EH (cell line): ENCODE measurements at regions not wholly inside any gene's neighbourhood (a gene's known extent, or its start where the extent isn't known, plus 50 kb on each side); places are given as distances from the start of the nearest gene placed in this dataset.
"Not testable (repeated sequence)": the region's sequence is repeated elsewhere in the genome, so short reads cannot be mapped to it uniquely, and the experiment has no call there.

Source experiments
- DNase-seq: peaks from one replicate; pipeline ENCODE4 v3.0.0-alpha.2; 2015; ENCODE audit warnings: low read depth

DNA sequence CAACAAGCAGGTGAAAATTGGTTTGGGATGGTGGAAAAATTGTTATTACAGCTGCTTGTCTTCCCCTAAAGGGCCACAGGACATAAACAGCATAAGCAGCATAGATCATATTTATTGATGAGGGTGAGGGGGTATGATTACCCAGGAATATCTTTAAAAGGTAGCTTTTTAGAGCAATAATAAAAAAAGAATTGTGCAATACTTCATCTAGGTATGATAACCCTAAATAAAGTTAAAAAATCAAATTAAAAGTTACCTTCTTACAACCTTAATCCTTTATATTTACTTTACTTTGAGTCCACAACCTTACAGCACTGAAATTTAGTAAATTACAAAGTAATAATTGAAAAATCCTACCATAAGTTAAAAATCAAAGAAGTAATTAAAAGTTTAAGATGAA, 653.3 kb upstream of the RGS18 start:
- no peak for DNase-seq

DNA sequence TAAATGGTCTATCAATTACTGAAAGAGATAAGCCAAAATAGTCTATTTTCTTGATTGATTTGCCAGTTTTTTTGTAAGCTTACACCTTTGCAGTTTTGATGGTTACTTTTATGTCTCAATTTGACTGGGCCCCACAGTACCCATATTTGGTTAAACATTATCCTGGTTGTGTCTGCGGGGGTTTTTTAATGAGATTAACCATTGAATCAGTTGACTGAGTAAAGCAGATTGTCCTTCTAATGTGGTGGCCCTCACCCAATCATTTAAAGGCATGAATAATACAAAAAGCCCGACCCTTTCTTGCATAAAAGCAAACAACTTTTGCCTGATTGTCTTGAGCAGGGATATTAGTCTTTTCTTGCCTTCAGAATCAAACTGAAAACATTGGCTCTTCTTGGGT, 650.0 kb upstream of the RGS18 start:
- no peak for DNase-seq

DNA sequence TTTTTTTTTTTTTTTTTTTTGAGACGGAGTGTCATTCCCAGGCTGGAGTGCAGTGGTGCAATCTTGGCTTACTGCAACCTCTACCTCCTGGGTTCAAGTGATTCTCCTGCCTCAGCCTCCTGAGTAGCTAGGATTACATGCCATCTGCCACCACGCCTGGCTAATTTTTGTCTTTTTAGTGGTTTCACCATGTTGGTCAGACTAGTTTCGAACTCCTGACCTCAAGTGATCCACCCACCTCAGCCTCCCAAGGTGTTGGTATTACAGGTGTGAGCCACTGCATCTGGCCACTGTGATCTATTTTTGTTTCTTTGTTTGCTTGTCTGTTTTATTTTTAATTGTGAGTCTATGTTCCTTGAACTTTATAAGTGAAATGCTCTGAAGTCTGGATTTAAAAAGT, 646.8 kb upstream of the RGS18 start:
- not testable (repeated sequence) for DNase-seq

DNA sequence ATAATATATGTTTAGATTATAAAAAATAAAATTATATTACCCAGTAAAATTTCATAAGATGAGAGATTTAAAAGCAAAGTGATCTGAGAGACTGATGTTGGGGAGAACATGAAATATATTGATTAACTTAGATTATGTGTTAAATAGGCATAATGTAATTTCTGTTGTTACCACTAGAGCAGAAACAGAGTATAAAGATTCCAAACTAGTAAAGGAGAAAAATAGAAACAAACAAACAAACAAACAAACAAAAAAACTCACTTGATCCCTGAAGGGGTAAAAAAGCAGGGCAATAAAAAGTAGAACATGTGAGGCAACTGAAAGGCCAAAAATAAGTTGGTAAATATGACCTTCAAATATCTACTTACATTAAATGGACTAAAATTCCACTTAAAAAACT, 640.4 kb upstream of the RGS18 start:
- DNase-seq, result no peak

DNA sequence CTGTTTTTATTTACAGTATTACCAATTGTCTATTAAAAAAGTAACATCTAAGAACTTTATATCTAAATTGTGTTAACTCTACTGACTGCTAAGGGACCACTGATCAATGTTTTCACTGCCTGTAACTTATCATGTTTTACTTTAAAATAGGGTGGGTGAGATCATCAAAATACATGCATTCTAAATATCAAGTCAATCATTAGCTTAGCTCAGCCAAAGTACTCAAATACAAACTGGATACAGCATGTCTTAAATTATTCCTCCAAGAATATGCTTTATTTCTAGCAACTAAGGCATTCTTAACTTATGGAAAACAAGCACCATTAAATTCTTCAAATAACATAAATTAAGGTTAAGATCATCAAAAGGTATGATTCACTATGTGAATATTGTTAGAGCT, 638.7 kb upstream of the RGS18 start:
- DNase-seq, result no peak

DNA sequence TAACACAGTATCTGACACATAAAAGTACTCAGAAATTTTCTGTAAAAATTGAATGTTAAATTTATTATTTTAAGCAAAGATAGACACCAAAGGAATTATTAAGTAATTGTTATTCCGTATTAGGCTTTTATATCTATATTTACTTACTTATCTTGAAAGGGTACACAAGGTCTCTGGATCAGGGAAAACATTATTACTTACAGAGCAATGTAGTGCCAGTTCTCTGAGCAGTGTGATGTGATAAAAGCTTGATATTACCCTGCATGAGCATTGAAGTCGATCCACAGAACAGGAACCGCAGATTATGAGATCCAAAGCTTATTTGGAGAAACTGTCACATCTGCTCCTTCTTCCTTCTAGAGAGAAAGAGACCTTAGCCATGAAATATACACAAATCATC, 637.9 kb upstream of the RGS18 start:
- no peak for DNase-seq

DNA sequence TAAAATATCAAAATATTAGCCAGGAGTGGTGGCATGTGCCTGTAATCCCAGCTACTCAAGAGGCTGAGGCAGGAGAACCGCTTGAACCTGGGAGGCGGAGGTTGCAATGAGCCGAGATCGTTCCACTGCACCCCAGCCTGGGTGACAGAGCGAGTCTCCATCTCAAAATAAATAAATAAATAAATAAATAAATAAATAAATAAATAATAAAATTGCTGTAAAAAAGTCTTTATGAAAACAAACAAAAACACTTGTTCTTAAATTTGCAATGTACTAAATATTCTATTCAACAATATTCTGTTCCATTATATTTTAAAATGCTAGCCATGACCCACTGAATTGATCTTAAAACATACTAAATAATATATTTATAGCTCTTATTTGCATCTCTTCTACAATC, 632.3 kb upstream of the RGS18 start:
- not testable (repeated sequence) for DNase-seq

DNA sequence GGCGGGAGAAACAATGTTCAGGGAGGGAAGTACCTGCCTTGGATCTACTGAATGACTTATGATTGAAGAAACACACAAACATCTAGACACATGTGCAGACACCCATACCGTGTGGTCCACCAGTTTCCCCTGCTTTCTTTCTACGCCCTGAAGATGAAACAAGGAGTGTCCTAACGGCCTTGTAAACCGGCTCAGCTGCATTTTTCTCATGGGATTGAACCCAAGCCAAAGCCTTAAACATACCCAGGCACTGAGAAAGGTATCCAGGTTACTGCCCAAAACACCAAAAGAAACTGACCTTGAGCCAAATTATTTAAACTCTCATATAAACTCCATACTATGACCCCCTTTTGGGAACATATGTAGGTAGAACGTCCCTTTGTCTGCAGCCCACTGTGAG, 630.0 kb upstream of the RGS18 start:
- no peak for DNase-seq

DNA sequence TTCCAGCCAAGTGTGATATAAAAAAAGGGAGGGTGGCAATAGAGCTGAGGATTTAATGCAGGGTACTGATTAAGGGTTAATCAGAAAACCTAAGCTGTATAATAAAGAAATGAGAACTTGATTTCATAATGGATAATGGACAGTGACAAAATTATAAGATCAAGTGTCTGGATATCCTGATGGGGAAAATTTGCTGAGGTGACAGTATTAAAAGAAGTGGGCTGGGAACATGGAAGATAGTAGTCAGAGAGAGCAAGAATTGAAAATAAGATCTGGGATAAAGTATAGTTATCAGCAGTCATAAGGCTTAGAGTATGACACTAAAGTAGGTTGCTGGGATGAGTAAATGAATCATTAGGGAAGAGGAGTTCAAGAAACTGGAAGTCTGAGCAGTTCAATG, 627.3 kb upstream of the RGS18 start:
- no peak for DNase-seq

DNA sequence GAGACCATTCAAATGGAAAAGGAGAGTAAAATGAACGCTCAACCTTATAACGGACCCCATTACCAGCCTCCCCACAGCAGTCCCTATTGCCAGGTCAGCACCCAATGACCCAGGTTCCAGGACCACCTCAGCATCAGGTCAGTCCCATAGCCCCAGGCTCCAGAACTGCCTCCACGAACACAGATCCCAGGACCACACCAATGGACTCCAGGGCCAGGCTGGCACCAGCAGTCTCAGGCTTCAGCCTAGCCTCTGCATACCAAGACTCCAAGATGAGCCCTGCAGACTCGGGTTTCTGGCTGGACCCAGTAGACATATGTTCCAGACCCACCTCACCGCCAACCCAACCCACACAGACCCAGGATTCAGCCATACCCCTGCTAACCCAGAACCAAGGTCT, 625.0 kb upstream of the RGS18 start:
- no peak for DNase-seq

DNA sequence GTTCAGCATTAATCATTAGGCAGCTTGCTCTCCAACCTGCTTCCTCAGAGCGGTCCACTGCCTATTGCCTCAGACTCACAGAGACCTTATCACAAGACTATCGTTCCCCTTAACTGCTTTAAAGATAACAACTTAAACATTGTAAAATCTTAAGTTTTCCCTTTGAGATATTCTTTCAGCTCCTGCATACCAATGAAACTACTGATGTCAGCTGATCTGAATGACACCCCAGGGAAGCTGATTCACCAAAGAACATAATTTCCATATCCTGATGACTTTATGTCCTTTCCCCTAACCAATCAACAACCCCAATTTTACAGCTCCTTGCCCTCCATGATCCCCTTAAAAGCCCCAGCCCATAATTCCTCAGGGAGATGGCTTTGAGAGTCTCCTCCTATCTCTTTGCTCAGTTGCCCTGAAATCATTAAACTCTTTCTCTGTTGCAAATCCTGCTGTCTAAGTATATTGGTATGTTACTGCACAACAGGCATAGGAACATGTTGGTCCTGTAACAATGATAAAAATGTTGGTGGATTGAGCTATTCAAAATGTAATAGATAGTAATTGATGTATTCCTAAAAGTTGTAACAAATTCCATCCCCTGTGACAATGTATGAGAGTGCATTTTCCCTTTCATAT, 621.4 kb upstream of the RGS18 start:
- no peak for DNase-seq

DNA sequence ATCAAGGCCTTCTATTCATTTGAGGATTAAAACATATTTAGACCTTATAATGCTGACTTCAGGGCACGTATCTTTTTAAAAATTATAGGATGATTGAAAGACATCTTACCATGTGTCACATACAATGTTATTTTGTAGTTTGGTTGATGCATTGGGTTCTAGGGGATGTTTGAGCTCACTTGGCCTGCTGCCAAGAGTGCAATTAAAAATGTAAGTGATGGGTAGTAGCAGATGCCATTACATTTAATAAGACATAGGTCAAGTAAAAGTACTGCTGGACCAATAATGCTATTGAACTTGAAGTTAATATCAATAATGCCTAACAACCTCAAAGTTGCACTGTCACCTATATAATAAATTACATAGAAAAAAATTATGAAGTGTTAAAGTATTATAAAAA, 616.5 kb upstream of the RGS18 start:
- no peak for DNase-seq

DNA sequence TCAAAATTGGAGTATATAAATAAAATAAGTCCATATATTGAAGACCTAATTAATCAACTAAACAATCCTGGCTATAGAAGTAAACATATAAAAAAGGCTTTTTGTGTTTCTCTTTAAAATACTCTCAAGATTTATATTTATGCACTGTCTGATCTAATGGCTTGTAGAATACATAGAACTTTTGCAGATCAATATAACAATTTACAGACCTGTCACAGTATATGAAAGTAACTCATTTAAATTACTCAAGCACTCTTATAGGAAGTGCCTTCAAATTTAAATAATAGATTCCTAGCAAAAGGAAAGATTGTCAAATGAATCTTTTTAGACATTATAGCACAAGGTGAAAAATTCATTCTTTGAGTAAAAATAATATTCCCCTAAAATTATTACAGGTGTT, 615.8 kb upstream of the RGS18 start:
- DNase-seq, result no peak

DNA sequence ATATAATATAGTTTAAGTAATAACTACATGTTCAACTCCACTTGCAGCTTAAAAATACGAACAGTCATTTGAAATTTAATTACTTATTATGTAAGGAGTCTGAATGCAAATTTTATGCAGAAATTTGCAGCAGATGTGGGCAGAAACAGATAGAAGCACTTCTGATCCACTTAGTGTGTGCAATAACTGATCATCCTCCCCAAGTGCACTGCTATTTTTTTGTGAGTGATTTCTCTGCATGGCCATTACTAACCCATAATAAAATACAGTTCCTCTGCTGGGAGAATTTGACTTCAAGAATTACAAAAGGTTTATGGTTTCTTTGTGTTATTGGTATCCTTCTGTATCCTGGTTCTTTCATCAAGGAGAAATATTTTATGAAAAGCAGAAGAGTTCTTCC, 611.5 kb upstream of the RGS18 start:
- DNase-seq, result no peak

DNA sequence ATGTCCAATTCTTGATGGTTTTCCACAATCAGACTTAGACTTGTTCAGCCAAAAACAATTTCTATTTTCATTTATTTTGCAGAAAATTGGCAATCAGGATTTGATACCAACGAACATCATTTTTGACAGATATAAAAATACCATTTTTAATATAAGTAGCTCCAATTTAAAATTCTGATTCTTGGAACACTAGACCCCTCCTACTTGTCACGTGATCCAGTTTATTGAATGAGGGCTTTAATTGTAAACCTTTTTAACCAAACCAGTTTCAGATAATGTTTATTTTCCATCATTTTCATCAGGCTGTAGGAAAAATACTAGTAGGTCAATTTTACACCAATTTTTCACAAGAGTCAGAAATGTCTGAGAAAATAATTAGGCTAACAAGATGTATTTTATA, 607.2 kb upstream of the RGS18 start:
- DNase-seq, result no peak

DNA sequence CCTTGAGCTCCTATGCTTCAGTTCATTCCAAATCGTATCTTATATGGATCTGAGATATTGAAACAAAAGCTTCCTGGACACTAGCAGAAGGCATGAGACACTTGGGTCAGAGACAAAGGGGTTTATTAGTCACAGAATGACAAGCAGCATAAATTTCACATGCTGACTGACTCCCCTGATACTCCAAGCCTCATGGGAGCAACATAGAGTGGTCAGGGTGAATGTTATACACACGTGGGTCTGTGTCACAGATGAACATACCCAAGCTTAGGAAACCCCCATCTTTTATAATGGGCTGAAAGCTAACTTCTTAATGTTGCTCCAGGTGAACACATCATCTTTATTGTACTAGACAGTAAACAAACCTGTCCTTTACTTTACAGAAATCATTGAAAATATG, 599.9 kb upstream of the RGS18 start:
- no peak for DNase-seq

DNA sequence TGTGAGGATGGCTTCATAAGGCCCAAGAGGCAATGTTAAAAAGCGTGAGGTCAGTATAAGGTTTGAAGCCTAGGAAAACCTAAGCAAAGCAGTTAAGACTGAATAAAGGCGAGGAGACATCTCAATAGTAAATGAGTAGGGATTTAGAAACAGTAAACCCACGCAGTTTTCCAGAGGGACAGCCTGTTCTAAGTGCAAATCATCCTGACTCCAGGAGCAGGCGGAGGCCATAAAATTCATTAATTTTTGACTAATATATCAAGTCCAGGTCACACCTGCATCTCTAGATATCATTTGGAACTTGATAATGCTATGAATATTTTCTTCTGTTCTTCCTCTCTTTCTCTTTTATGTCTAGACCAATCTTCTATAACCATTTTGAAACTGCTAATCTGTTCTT, 597.0 kb upstream of the RGS18 start:
- DNase-seq, result no peak

DNA sequence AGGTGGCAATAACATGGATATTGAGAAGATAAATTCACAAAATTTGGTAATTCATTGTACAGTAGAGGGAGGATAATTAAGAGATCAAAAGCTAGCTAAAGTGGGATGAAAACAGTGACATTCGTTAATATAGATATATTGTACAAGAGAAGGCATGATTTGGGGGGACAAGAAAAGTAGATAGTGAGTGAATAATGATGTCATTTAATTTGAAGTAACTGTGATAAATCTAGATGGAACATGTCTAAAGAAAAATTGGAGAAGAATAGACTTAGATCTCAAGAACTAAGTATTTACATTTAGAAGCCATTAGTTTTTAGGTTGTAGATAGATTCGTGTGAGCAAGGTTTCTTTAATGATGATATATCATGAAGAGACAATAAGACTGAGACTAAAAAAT, 594.0 kb upstream of the RGS18 start:
- no peak for DNase-seq

DNA sequence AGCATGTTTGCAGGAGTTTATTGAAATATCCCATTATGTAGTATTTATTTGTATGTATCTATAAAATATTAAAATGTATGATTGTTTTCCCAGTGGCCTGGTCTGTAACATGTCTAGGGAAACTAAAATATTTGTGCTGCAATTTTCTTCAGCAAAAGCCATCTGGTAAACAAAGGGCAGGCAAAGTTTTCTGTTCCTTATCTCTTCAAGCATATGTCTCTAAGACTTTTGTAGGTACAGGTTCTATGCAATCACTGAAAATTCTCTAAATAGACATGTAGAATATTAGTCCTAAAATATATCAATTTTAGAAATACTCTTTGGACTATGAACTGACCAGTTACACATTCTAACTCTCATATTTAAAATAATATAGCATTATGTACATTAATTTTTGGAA, 585.8 kb upstream of the RGS18 start:
- DNase-seq, result no peak

DNA sequence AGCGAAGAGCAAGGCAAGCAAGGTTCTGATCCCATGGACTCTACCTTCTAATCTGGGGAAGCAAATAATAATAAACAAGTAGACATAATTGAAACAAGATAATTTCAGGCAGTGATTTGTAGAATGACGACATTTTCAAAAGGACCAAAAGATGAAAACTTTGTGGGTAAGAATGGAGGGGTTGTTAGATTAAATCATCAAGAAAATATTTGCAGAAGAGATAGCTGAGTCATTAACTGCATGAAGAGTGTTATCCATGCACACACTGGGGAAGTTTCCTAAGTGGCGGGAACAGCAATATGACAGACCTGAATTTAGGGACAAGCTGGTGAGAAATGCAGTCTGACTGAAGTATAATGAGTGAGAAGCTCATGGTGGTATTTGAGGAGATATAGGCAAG, 583.1 kb upstream of the RGS18 start:
- DNase-seq, result no peak

DNA sequence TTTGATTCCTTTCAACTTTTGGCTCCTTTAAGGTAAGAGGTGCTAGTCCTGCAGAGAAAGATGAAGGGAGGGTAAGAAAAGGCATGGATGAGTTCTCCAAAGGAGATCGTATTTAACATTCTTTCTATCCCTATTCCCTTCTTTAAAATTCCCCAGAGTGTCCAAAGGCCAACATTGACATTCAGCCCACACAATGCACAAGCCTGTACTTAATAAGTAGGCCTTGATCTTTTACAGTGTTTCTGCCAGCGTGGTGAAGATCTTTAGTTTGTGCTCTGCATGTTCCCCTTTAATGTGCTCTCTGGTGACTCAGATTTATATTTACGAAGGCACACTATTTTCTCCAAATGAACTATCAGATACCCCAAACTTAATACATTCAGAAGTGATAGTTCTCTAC, 582.5 kb upstream of the RGS18 start:
- DNase-seq, result no peak

DNA sequence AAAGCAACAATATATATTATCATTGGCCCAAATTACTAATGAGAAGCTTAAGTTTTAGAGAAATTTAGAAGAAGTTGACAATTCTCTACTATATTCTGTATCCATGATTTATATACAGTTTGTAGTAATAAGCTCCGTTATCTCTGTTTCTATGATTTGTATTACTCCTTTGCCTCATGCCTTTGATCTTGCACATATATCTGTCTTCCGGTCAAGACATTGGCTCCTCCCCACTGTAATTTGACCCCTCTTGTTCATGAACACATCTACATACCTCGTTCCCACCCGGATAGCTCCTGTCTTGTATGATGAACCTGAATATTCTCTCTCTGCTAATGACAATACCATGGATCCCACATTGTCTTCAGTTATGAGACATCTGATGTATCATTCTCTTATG, 581.0 kb upstream of the RGS18 start:
- no peak for DNase-seq

DNA sequence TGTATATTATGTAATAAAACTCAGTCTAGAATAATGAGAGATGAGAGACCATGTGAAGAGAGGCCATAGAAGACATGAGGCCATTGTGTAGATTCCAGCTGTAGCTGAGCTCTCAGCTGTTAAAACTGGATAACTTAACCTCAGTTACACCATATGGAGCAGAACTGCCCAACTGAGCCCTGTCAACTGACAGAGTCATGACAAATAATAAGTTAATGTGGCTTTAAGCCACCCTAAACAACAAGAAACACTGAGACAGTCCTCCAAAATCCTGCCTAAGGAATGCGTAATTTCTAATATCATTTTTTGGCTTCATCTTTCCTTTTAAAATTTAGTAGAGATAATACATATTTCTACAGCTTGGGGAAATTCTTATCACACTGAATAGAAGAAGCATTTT, 580.0 kb upstream of the RGS18 start:
- no peak for DNase-seq

DNA sequence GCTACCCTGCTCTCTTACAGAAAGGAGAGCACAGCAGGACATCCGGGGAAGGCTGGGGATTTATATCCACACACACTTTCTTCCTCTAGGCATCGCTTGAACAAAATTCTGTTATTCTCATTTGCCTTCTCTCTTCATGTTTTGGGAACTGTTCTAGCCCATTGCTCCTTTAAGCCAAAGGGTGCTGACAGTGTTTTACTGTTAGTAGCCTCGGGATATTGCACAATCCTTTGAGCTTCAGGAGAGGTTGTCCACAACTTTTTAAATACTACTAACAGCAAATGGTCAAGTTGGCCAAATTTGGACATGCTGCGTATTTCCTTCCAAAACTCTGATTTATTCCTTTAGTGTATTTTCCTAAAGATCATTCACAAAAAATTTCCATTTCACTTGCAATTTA, 579.2 kb upstream of the RGS18 start:
- DNase-seq, result no peak

DNA sequence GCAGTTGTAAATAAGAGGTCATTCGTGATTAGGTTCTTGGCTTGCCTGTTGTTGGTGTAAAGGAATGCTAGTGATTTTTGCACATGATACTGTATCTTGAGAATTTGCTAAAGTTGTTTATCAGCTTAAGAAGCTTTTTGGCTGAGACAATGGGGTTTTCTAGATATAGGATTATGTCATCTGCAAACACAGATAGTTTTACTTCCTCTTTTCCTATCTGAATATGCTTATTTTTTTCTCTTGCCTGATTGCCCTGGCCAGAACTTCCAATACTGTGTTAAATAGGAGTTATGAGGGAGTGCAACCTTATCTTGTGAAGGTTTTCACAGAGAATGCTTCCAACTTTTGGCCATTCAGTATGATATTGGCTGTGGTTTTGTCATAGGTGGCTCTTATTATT, 576.1 kb upstream of the RGS18 start:
- no peak for DNase-seq
